T-helper 2 cell treated with Interferon-gamma antibody and Interleukin-4, amounts not matched to agents 100 ng/mL and 5 ng/mL, for 36 hours (primary cell): ENCODE measurements at regions not wholly inside any gene's neighbourhood (a gene's known extent, or its start where the extent isn't known, plus 50 kb on each side); places are given as distances from the start of the nearest gene placed in this dataset.
"Not testable (repeated sequence)": the region's sequence is repeated elsewhere in the genome, so short reads cannot be mapped to it uniquely, and the experiment has no call there.

Experiments
- intact Hi-C: fragments of 100-400 bp; cut with micrococcal nuclease; formaldehyde crosslinking; loops from one replicate; pipeline ENCODE4 v1.15.1; 2023

GRCh38 chr5:163877865-163878264 is 372.4 kb downstream of the MAT2B start:
- intact Hi-C loops = no loop called here

DNA sequence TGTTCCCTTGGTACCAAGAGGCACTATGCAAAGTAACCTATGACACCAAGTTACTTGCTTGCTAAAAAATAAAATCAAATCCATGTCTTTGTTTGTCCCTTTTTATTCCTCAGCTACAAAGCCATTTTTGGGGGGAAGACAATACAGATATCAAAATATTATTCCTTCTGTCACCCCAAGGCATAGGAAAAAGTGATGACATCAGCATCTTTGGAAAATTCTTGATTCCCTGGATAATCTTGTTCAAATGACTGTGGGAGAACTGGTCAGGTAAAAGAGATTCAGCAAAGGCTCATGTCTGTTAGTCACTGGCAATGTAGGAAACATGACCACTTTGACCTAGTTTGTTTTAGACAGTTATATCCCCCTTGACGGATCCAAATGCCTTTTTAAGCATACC is 373.1 kb downstream of the MAT2B start:
- intact Hi-C loops = no loop called here

DNA sequence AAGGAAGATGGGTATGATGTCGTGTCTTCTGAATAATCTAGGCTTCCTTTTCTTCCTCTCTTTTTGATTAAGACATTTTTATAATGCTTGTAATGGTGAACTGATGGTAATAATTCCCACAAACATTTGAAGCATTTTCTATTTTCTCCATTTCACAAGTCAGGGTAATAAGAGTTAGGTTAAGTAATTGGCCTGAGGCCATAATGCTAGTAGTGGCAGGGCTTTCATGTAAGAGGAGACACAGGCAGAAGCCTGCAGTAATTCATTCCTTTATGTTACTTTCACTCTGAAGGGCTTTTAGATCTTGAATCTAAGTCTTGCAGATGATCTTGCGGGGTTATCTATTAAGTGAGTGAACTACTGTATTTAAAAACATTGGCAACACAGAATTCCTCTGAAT is 374.9 kb downstream of the MAT2B start:
- intact Hi-C loops = no loop called here

- intact Hi-C loops = no loop called here
Measured at GRCh38 chr5:163885117-163885516, 379.7 kb downstream of the MAT2B start.

- intact Hi-C loops = no loop called here
Measured at GRCh38 chr5:163887854-163888253, 382.4 kb downstream of the MAT2B start.

GRCh38 chr5:163888366-163888765 is 382.9 kb downstream of the MAT2B start:
- intact Hi-C loops = no loop called here

DNA sequence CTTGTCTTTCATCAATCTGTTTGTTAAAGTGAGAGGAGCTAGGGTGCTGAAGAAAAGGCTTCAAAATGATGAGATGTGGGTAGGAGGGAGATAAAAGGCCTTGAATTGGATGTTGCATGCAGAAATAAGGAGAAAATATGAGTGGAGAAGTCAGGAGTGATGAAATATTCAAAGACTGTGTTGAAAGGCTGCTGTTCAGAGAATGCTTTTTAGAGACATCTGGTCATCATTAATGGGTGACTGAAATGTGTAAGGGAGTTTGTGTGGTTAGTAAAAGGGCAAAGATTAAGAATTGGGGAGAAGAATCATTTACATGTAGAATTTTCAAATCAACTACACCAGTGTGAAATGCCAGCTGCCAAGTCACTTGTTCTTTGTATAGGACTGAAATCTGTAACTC is 383.9 kb downstream of the MAT2B start:
- intact Hi-C loops = no loop called here

- intact Hi-C loops = no loop called here
Measured at GRCh38 chr5:163890261-163890660, 384.8 kb downstream of the MAT2B start.

DNA sequence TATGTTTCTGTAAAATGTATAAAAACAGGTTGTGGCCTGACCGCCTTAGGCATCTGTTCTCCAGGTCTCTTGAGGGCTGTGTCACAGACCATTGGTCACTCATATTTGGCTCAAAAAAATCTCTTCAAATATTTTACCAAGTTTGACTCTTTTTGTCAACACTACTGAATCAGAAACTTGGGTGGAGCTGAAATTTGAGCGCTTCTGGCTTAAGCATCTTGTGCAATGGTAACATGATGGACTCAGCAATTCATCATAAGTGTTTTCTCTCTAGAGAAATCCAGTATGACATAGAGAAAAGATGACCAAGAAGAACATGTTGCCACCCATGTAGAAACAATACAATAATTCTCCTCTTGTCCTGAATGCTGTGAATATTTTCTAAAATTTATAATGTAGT is 387.9 kb downstream of the MAT2B start:
- intact Hi-C loops = no loop called here

GRCh38 chr5:163894645-163895044 is 389.2 kb downstream of the MAT2B start:
- intact Hi-C loops = no loop called here

GRCh38 chr5:163898873-163899272 is 393.5 kb downstream of the MAT2B start:
- intact Hi-C loops = no loop called here

DNA sequence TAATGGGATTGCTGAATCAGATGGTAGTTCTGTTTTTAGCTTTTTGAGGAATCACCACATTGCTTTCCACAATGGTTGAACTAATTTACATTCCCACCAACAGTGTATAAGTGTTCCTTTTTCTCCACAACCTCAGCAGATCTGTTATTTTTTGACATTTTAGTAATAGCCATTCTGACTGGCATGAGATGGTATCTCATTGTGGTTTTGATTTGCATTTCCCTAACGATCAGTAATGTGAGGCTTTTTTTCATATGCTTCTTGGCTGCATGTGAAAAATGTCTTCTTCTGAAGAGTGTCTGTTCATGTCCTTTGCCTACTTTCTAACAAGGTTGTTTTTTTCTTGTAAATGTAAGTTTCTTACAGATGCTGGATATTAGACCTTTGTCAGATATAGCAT is 402.4 kb downstream of the MAT2B start:
- intact Hi-C loops = not testable (repeated sequence)

DNA sequence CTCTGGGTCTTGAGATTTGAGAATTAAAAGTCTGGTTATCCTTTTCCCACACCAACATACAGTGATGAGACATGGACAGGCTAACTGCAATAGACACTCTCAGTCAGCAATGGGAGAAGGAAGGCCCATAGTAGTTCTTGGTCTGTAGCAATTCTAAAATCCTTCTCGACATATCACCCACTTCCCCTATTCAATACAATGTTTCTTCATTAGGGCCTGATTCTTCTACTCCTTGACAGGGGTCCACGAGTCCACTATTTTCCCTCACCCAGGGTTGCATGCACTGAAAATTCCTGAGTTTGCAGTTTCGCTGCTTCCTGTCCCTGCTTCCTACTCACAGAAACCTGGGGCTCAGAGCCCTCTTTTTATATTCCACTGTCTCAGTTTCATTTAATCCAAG is 402.8 kb downstream of the MAT2B start:
- intact Hi-C loops = no loop called here

DNA sequence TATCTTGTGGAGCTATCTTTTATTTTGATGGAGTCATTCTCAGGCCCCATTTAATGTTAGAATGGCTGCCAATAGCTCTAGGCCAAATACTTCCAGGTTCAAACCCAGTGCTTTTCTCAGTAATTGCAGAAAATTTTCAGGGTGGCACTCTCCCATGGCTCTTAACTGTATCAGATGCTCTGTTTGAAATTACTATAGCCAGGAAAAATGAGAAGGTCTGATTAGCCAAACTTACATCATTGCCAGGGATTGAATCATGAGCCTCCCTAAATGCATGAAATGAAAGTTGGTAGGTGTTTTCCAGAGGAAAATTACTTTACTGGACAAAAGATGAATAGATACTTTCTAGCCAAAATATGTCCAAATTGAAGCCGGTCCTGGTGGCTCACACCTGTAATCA is 404.8 kb downstream of the MAT2B start:
- intact Hi-C loops = no loop called here

GRCh38 chr5:163912046-163912445 is 406.6 kb downstream of the MAT2B start:
- intact Hi-C loops = no loop called here

DNA sequence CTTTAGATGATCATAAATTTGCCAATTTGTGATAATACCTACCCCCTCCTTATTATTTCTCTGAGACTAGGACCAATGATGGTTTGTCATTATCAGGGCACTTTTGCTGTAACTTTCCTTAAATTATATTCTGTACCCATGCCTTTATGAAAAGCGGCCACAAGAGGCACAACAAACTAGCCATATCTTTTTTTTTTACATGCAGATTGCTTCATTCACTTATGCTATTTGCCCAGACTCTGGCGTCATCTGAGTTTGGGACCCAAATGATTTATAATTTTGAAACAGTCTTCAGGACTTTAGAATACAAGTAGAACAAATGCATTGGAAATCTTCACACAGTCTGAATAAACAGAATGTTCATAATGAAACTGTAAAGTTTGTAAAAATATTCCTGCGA is 408.1 kb downstream of the MAT2B start:
- intact Hi-C loops = no loop called here

GRCh38 chr5:163914910-163915309 is 409.5 kb downstream of the MAT2B start:
- intact Hi-C loops = no loop called here

DNA sequence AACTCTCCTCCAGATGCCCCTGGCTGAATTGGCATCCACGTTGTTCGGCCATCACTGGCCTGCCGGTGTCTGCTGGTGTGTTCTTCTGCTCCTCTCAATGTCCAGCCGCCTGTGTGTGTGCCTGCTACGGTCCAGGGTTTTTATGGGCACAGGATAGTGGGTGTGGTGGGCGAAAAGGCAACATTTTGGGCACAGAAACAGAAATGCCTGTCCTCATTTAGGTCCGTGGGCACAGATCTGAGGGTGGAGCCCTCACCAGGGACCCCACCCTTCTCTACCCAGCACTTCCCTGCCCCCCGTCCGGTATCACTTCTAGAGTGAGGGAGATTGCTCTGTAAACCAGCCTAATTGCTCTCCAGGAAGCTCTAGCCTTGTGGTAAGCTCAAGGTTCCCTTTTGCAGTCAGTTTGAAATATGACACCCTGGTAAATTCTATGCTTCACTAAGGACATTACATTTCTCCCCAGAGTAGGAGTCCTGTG is 410.1 kb downstream of the MAT2B start:
- intact Hi-C loops = no loop called here

DNA sequence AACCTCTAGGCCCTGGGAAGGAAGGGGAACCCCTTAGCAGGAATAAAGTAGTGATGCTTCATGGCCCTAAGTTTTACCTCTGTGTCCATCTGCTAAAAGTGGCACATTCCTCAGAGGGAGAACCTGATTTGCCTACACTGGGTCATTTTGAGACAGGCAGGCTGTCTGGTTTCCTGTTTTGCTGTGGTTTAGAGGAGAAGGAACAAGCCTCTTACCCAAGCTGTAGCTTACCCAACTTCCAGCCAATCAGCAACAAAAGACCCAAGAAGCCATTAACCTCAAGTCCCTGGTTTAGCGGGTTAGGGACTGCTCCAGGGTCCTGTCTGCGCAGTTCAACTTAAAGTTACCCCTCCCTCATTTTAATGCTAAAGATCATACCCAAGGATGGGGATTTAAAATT is 411.0 kb downstream of the MAT2B start:
- intact Hi-C loops = no loop called here

- intact Hi-C loops = no loop called here
Measured at GRCh38 chr5:163916861-163917260, 411.4 kb downstream of the MAT2B start.

GRCh38 chr5:163917747-163918146 is 412.3 kb downstream of the MAT2B start:
- intact Hi-C loops = no loop called here

- intact Hi-C loops = not testable (repeated sequence)
Measured at GRCh38 chr5:163934990-163935389, 429.6 kb downstream of the MAT2B start.

DNA sequence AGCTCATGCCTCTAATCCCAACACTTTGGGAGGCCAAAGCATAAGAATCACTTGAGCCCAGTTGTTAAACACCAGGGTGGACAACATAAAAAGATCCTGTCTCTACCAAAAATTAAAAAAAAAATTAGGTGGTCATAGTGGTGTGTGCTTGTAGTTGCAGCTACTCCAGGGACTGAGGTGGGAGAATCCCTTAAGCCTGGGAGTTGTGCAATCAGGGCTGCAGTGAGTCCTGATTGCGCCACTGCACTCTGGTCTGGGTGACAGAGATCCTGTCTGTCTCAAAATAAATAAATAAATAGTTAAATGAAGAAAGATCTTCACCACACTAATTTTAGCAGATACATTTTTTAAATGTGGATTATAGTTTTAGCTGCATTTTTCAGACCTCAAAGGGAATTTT is 433.2 kb downstream of the MAT2B start:
- intact Hi-C loops = no loop called here

DNA sequence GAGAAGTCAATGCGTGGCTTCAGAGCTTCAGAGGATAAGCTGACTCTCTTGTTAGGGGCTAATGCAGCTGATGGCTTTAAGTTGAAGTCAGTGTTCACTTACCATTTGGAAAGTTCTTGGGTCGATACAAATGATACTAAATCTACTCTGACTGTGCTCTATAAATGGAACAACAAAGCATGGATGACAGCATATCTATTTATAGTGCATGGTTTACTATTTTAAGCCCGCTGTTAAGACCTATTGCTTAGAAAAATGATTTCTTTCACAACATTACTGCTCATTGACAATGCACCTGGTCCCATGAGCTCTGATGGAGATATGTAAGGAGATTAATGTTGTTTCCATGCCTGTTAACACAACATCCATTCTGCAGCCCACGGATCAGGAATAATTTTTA is 435.7 kb downstream of the MAT2B start:
- intact Hi-C loops = no loop called here
